GM23338 (cell line): ENCODE measurements at regions not wholly inside any gene's neighbourhood (a gene's known extent, or its start where the extent isn't known, plus 50 kb on each side); places are given as distances from the start of the nearest gene placed in this dataset.

Experiments used
- ATAC-seq: fragments of 200-7000 bp; cut with Tn5 transposase; 3 replicates; pipeline ENCODE4 v1.9.1; 2020
- DNase-seq: peaks from one replicate; pipeline ENCODE4 v3.0.0-alpha.2; 2015; ENCODE audit warnings: low spot score
- H2AFZ ChIP-seq: fragments of 200-600 bp; sonication (generic); 2 replicates; pipeline ENCODE4 v1.8.0; 2016; ENCODE audit warnings: antibody characterized with exemption, mild to moderate bottlenecking, moderate library complexity
- H3F3A ChIP-seq: fragments of 200-600 bp; sonication (generic); replicated peaks from 2 replicates; pipeline ENCODE4 v1.8.0; 2017; ENCODE audit warnings: antibody characterized with exemption, mixed run types, low read depth
- H3K27ac ChIP-seq: fragments of 200-600 bp; sonication (generic); 2 replicates; pipeline ENCODE4 v1.6.1; 2016; ENCODE audit warnings: low read depth
- H3K27me3 ChIP-seq: fragments of 200-600 bp; sonication (generic); 2 replicates; pipeline ENCODE4 v1.8.0; 2016; ENCODE audit warnings: mild to moderate bottlenecking, mixed run types, moderate library complexity; ENCODE audit not compliant: insufficient read depth
- H3K36me3 ChIP-seq: fragments of 200-600 bp; sonication (generic); 2 replicates; pipeline ENCODE4 v1.8.0; 2016; ENCODE audit warnings: mild to moderate bottlenecking; ENCODE audit not compliant: insufficient read depth
- H3K4me1 ChIP-seq: fragments of 200-600 bp; sonication (generic); 2 replicates; pipeline ENCODE4 v1.8.0; 2016; ENCODE audit warnings: mild to moderate bottlenecking, moderate library complexity; ENCODE audit not compliant: insufficient read depth
- H3K4me2 ChIP-seq: fragments of 200-600 bp; sonication (generic); 2 replicates; pipeline ENCODE4 v1.7.1; 2017; ENCODE audit warnings: mixed run types
- H3K4me3 ChIP-seq: fragments of 200-600 bp; sonication (generic); 2 replicates; pipeline ENCODE4 v1.6.1; 2016; ENCODE audit warnings: mixed run types
- H3K79me2 ChIP-seq: fragments of 200-600 bp; sonication (generic); replicated peaks from 2 replicates; pipeline ENCODE4 v1.8.0; 2017; ENCODE audit warnings: mild to moderate bottlenecking; ENCODE audit not compliant: insufficient read depth
- H3K9me2 ChIP-seq: fragments of 200-600 bp; sonication (generic); 2 replicates; pipeline ENCODE4 v1.8.0; 2017; ENCODE audit not compliant: insufficient read depth
- H4K20me1 ChIP-seq: fragments of 200-600 bp; sonication (generic); replicated peaks from 2 replicates; pipeline ENCODE4 v1.8.0; 2017; ENCODE audit warnings: mild to moderate bottlenecking; ENCODE audit not compliant: insufficient read depth
- H3K27ac Mint-ChIP-seq: 2 replicates; pipeline ENCODE4 v1.8.0; 2020; ENCODE audit warnings: inconsistent platforms, mild to moderate bottlenecking, moderate library complexity, mixed read lengths
- H3K27me3 Mint-ChIP-seq: 3 replicates; pipeline ENCODE4 v1.8.0; 2022; ENCODE audit warnings: low read depth, mild to moderate bottlenecking, moderate library complexity, mixed read lengths, inconsistent platforms; ENCODE audit not compliant: insufficient read depth, poor library complexity
- H3K36me3 Mint-ChIP-seq: 3 replicates; pipeline ENCODE4 v1.8.0; 2021; ENCODE audit warnings: low read depth, mild to moderate bottlenecking, inconsistent platforms, moderate library complexity, mixed read lengths
- H3K4me1 Mint-ChIP-seq: 3 replicates; pipeline ENCODE4 v1.8.0; 2020; ENCODE audit warnings: mild to moderate bottlenecking, inconsistent platforms, mixed read lengths
- H3K4me3 Mint-ChIP-seq: 3 replicates; pipeline ENCODE4 v1.8.0; 2021; ENCODE audit warnings: moderate library complexity, mild to moderate bottlenecking, inconsistent platforms, mixed read lengths
- H3K9me3 Mint-ChIP-seq: 3 replicates; pipeline ENCODE4 v1.8.0; 2020; ENCODE audit warnings: moderate library complexity, mild to moderate bottlenecking, inconsistent platforms, mixed read lengths
- CREB1 ChIP-seq: fragments of 250-450 bp; sonication (Bioruptor Pico); IDR thresholded peaks from 2 replicates; pipeline ENCODE4 v1.5.0; 2020; ENCODE audit warnings: low read depth, mild to moderate bottlenecking, moderate library complexity
- CTCF ChIP-seq, 2 experiments: fragments of 200-600 bp in 1 of 2; sonication (generic) in 1 of 2; conservative IDR thresholded peaks; 2 replicates each; pipeline versions ENCODE4 v1.5.1 to v1.6.1; 2016 to 2017; ENCODE audit warnings: antibody characterized with exemption in 2 of 2, low read depth in 2 of 2, mild to moderate bottlenecking in 2 of 2, moderate library complexity in 1 of 2
- ETS1 ChIP-seq: IDR thresholded peaks from 2 replicates; pipeline ENCODE4 v1.6.1; 2016; ENCODE audit warnings: antibody characterized with exemption
- EZH2 ChIP-seq: fragments of 200-600 bp; sonication (generic); IDR thresholded peaks from one replicate; pipeline ENCODE4 v1.8.0; 2017; ENCODE audit warnings: antibody characterized with exemption, mild to moderate bottlenecking, low read depth; ENCODE audit not compliant: unreplicated experiment
- EZH2phosphoT487 ChIP-seq: fragments of 200-600 bp; sonication (generic); IDR thresholded peaks from one replicate; pipeline ENCODE4 v1.8.1; 2018; ENCODE audit warnings: antibody characterized with exemption; ENCODE audit not compliant: unreplicated experiment
- NANOG ChIP-seq: IDR thresholded peaks from 2 replicates; pipeline ENCODE4 v1.6.1; 2016; ENCODE audit warnings: antibody characterized with exemption, borderline replicate concordance
- REST ChIP-seq: IDR thresholded peaks from one replicate; pipeline ENCODE4 v1.6.1; 2018; ENCODE audit warnings: antibody characterized with exemption; ENCODE audit not compliant: unreplicated experiment
- STAT1 ChIP-seq: IDR thresholded peaks from one replicate; pipeline ENCODE4 v1.6.1; 2016; ENCODE audit warnings: antibody characterized with exemption; ENCODE audit not compliant: unreplicated experiment
- ZNF331 ChIP-seq: fragments of 250-450 bp; sonication (Bioruptor Pico); IDR thresholded peaks from 2 replicates; pipeline ENCODE4 v1.5.0; 2020; ENCODE audit warnings: low read depth, mild to moderate bottlenecking, moderate library complexity
- ZNF462 ChIP-seq: fragments of 250-450 bp; sonication (Bioruptor Pico); IDR thresholded peaks from 2 replicates; pipeline ENCODE4 v1.5.0; 2020; ENCODE audit warnings: mild to moderate bottlenecking, moderate library complexity

- TF ChIP-seq ZNF462 (CRISPR knock-in tag) (no peak), CTCF (conservative IDR thresholded peaks at IDR 0.05; ENCODE audit: low read depth in 2 of 2) (no peak), EZH2 (no peak)
Measured at GRCh38 chr13:106961216-106961615, 393.3 kb upstream of the ARGLU1 start (continued).

- no peaks in the 10 kb centered on the region for H3F3A ChIP-seq
- no peak overlapping the region for H3K4me2 ChIP-seq
- no peaks in the 10 kb centered on the region for H3K4me1 ChIP-seq
- H4K20me1 ChIP-seq = no peaks in the 10 kb centered on the region
- no peak overlapping the region for H3K4me3 Mint-ChIP-seq
- no peaks in the 10 kb centered on the region for H3K79me2 ChIP-seq
- H3K36me3 ChIP-seq = no peaks in the 10 kb centered on the region
- no peak for DNase-seq
- H3K9me3 Mint-ChIP-seq = peaks cover 4% of the 10 kb centered on the region; the same call in 1 of the 3 replicates
- H3K27ac ChIP-seq = no peak overlapping the region
- no peaks in the 10 kb centered on the region for H3K27me3 Mint-ChIP-seq
- no peaks in the 10 kb centered on the region for H3K4me1 Mint-ChIP-seq
- no peak overlapping the region for H3K4me3 ChIP-seq
- H2AFZ ChIP-seq = no peak overlapping the region
- peaks cover 7% of the 10 kb centered on the region; the same call in 1 of the 2 replicates for H3K9me2 ChIP-seq
- no peaks in the 10 kb centered on the region for H3K36me3 Mint-ChIP-seq
- H3K27ac Mint-ChIP-seq = no peak overlapping the region
- no peaks in the 10 kb centered on the region for H3K27me3 ChIP-seq
- ATAC-seq = no peak
- no peak for TF ChIP-seq ZNF331 (CRISPR knock-in tag)
- no peak for TF ChIP-seq REST
- no peak for TF ChIP-seq CREB1 (CRISPR knock-in tag)
- TF ChIP-seq CTCF (conservative IDR thresholded peaks at IDR 0.05; ENCODE audit: low read depth in 2 of 2) = no peak
- TF ChIP-seq ETS1 = no peak
- TF ChIP-seq STAT1 = no peak
- TF ChIP-seq EZH2phosphoT487 = no peak
- no peak for TF ChIP-seq NANOG
Measured at GRCh38 chr13:106958621-106959048, 390.7 kb upstream of the ARGLU1 start.
